ENCODE measurements at regions not wholly inside any gene's neighbourhood (a gene's known extent, or its start where the extent isn't known, plus 50 kb on each side); places are given as distances from the start of the nearest gene placed in this dataset.

GRCh38 chr4:1576304-1576960, 107.7 kb downstream of the FAM53A start:
- H3K9me3 Mint-ChIP-seq: peaks cover 3% of the 10 kb centered on the region
- H3K4me3 Mint-ChIP-seq: no peak overlapping the region
- H3K27ac Mint-ChIP-seq: no peak overlapping the region
- no peaks in the 10 kb centered on the region for H3K27me3 Mint-ChIP-seq (ENCODE audit: low read depth)
- H3K4me1 Mint-ChIP-seq (ENCODE audit: low read depth): peaks cover 3% of the 10 kb centered on the region
- no peaks in the 10 kb centered on the region for H3K36me3 Mint-ChIP-seq (ENCODE audit: low read depth)

DNA sequence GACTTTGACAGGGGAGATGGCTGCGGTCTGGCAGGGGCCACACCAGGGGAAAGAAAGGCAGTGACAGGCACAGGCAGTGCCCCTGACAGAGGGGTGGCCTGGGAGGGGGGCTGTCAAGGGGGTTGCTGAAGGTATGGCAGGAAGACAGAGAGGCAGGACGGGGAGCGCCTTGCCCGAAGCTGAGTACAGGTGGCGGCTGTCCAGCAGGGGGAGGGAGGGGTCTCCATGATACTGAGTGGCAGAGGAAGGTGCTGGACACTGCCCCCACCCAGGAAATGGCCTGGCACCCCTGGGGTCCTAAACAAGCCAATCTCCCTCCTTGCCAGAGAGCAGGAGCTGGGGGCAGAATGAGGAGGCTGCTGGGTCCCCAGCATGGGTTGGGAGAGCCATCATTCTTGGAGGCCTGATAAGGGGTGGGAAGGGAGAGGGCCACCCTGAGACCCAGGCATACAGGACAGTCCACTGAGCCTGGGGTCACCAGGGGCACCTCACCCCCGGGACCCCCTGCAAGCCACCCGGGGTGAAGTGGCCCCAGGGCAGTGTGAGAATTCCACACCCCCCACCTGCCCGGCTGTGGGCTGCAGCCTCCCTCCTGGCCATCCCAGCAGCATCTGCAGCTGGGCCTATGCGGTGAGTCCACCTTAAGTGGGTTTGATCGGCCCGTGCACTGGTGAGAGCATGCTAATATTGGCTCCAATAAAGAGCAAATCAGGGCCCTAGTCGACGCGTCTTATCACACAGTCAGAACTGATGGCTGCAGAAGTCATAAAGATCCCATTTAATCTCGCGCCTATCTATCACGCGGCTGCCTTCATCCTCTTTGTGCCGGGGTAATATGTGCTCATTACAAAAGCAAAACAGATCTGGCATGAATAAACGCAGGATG, 108.5 kb downstream of the FAM53A start:
- no peaks in the 10 kb centered on the region for H3K36me3 Mint-ChIP-seq (ENCODE audit: low read depth)
- H3K4me1 Mint-ChIP-seq (ENCODE audit: low read depth): no peaks in the 10 kb centered on the region
- H3K27me3 Mint-ChIP-seq (ENCODE audit: low read depth): no peaks in the 10 kb centered on the region
- no peak overlapping the region for H3K4me3 Mint-ChIP-seq
- H3K27ac Mint-ChIP-seq: no peak overlapping the region
- H3K9me3 Mint-ChIP-seq: no peaks in the 10 kb centered on the region

GRCh38 chr4:1574601-1575417, 109.3 kb downstream of the FAM53A start:
- Mint-ChIP-seq H3K27ac (no peak overlapping the region), H3K4me3 (no peak overlapping the region), H3K9me3 (no peaks in the 10 kb centered on the region), H3K27me3 (ENCODE audit: low read depth) (no peaks in the 10 kb centered on the region), H3K36me3 (ENCODE audit: low read depth) (no peaks in the 10 kb centered on the region), H3K4me1 (ENCODE audit: low read depth) (no peaks in the 10 kb centered on the region)

DNA sequence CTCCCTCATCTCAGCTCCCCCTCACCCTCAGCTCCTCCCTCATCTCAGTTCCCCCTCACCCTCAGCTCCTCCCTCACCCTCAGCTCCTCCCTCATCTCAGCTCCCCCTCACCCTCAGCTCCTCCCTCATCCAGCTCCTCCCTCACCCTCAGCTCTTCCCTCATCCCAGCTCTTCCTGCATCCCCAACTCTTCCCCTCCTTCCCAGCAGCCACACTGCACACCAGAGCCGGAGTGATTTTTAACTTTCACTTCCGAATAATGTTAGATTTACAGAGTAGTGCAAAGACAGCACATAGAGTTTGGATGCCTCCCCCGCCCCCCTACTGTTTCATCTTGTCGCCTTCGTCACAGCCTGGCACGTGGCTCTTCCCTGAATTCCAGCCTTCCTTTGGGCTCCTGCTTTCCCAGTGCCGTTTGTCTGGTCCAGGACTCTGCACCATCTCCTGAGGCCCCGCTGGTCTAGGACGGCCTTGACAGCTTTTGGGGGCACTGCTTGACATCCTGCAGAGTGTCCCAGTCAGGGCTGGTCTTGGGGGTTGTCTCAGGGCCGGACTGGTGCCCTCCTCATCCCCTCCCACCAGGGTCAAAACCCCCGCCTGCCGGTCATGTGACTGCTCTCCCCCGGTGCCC, 110.2 kb downstream of the FAM53A start:
- H3K36me3 Mint-ChIP-seq (ENCODE audit: low read depth): no peaks in the 10 kb centered on the region
- H3K4me1 Mint-ChIP-seq (ENCODE audit: low read depth): no peaks in the 10 kb centered on the region
- H3K27me3 Mint-ChIP-seq (ENCODE audit: low read depth): no peaks in the 10 kb centered on the region
- H3K27ac Mint-ChIP-seq: no peak overlapping the region
- no peak overlapping the region for H3K4me3 Mint-ChIP-seq
- no peaks in the 10 kb centered on the region for H3K9me3 Mint-ChIP-seq

DNA sequence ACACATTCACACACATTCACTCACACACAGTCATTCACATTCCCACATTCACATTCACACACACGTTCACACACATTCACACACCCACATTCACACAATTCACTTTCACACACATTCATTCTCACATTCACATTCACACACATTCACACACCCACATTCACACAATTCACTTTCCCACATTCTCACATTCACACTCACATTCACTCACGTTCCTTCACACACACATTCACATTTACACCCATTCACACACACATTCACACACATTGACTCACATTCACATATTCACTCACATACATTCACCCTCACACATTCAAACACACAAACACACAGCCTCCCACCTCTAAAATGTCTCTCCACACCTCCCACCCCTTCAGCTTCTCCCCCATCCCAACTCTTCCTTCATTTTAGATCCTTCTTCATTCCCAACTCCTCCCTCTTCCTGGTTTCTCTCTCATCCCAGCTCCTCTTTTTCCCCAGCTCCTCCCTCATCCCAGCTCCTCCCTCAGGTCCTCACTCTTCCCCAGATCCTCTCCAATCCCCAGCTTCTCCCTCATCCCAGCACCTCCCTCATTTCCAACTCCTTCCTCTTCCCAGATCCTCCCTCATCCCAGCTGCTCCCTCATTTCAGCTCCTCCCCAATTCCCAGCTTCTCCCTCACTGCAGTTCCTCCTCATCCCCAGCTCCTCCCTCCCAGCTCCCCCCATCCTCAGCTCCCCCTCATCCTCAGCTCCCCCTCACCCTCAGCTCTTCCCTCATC, 111.0 kb downstream of the FAM53A start:
- Mint-ChIP-seq H3K4me3 (no peak overlapping the region), H3K36me3 (ENCODE audit: low read depth) (no peaks in the 10 kb centered on the region), H3K27ac (no peak overlapping the region)

DNA sequence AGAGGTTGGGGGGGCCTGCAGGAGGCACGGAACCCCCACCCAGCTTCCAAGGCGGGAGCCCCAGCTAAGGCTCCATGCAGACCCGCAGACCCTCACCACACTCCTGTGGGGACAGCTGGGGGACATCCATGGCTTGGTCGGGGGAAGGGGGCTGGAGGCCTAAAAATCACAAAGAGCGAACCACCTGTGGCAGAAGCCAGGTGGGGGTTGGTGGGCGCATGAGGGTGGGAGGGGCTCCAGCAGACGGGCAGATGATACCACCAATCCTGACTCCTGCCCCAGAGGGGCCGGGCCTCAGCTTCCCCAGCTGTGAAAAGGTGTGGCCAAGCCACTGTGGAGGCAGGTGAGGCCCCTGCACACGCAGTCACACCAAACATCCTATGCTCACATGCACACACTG, 111.6 kb downstream of the FAM53A start:
- Mint-ChIP-seq H3K27ac (no peak overlapping the region), H3K9me3 (no peaks in the 10 kb centered on the region), H3K27me3 (ENCODE audit: low read depth) (no peaks in the 10 kb centered on the region)

More for the DNA sequence above, 111.0 kb downstream of the FAM53A start:
- no peaks in the 10 kb centered on the region for H3K9me3 Mint-ChIP-seq
- H3K27me3 Mint-ChIP-seq (ENCODE audit: low read depth): no peaks in the 10 kb centered on the region
- H3K4me1 Mint-ChIP-seq (ENCODE audit: low read depth): no peaks in the 10 kb centered on the region

GRCh38 chr4:1572010-1572385, 112.1 kb downstream of the FAM53A start:
- H3K4me3 Mint-ChIP-seq: no peak overlapping the region
- no peaks in the 10 kb centered on the region for H3K36me3 Mint-ChIP-seq (ENCODE audit: low read depth)
- H3K4me1 Mint-ChIP-seq (ENCODE audit: low read depth): no peaks in the 10 kb centered on the region
- H3K27ac Mint-ChIP-seq: no peak overlapping the region
- H3K27me3 Mint-ChIP-seq (ENCODE audit: low read depth): no peaks in the 10 kb centered on the region
- no peaks in the 10 kb centered on the region for H3K9me3 Mint-ChIP-seq

More for the DNA sequence above, 111.6 kb downstream of the FAM53A start:
- Mint-ChIP-seq H3K4me1 (ENCODE audit: low read depth) (no peaks in the 10 kb centered on the region), H3K36me3 (ENCODE audit: low read depth) (no peaks in the 10 kb centered on the region), H3K4me3 (no peak overlapping the region)

DNA sequence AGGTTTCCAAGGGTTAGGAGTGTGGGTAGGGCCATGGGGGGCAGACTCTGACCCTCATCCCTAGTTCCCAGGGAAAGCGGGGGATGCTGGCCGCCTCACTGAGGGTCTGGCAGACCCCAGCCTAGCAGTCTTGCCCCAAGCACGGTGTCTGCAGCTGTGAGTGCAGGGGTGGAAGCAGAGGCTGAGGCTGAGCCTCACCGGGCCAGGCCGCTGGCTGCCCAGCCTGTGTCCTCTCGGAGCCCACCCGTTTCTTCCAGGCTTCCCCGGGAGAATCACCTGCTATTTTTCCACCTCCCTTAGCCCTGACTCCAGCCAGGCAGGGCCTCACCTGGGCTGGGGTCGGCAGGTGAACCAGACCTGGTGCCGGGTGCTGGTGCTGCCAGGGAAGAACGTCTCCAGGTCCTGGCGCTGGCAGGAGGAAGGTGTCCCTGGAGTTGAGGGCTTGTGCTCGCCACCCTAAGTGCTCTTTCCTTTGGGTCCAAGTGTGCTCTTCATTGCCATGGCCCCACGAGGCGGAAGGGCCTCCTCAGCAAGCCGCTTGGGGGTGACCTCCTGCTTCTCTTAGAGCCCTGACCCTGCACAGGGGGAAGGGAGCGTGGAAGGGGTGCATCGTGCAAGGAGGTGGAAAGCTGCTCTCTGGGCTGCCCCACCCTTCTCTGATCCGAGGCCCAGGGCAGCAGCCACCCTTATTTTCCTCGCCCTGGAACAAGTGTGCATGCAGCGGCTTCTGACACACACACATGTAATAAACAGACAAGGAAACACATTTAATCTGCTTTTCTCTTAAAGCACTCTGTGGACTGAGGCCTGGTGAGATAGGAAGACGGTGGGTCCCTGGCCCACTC, 112.7 kb downstream of the FAM53A start:
- Mint-ChIP-seq H3K4me3 (no peak overlapping the region), H3K36me3 (ENCODE audit: low read depth) (no peaks in the 10 kb centered on the region), H3K27me3 (ENCODE audit: low read depth) (no peaks in the 10 kb centered on the region), H3K4me1 (ENCODE audit: low read depth) (no peaks in the 10 kb centered on the region), H3K27ac (no peak overlapping the region), H3K9me3 (no peaks in the 10 kb centered on the region)

GRCh38 chr4:1570291-1571164, 113.6 kb downstream of the FAM53A start:
- H3K4me1 Mint-ChIP-seq (ENCODE audit: low read depth): no peaks in the 10 kb centered on the region
- H3K36me3 Mint-ChIP-seq (ENCODE audit: low read depth): no peaks in the 10 kb centered on the region
- no peaks in the 10 kb centered on the region for H3K27me3 Mint-ChIP-seq (ENCODE audit: low read depth)
- no peaks in the 10 kb centered on the region for H3K9me3 Mint-ChIP-seq
- H3K4me3 Mint-ChIP-seq: no peak overlapping the region
- H3K27ac Mint-ChIP-seq: no peak overlapping the region

GRCh38 chr4:1569461-1570151, 114.5 kb downstream of the FAM53A start:
- Mint-ChIP-seq H3K27ac (no peak overlapping the region), H3K4me3 (no peak overlapping the region), H3K4me1 (ENCODE audit: low read depth) (no peaks in the 10 kb centered on the region), H3K27me3 (ENCODE audit: low read depth) (no peaks in the 10 kb centered on the region), H3K36me3 (ENCODE audit: low read depth) (no peaks in the 10 kb centered on the region), H3K9me3 (no peaks in the 10 kb centered on the region)

GRCh38 chr4:1568855-1569460, 115.2 kb downstream of the FAM53A start:
- Mint-ChIP-seq H3K4me1 (ENCODE audit: low read depth) (no peaks in the 10 kb centered on the region), H3K9me3 (no peaks in the 10 kb centered on the region), H3K36me3 (ENCODE audit: low read depth) (no peaks in the 10 kb centered on the region), H3K27me3 (ENCODE audit: low read depth) (no peaks in the 10 kb centered on the region), H3K4me3 (no peak overlapping the region), H3K27ac (no peak overlapping the region)
